ENCODE measurements at regions not wholly inside any gene's neighbourhood (a gene's known extent, or its start where the extent isn't known, plus 50 kb on each side); places are given as distances from the start of the nearest gene placed in this dataset.

GRCh38 chr10:28986117-28986792 lies 302.6 kb upstream of the LYZL1 start (continued):
- TF ChIP-seq CTCF (IDR thresholded peaks at IDR 0.05 in 2 of 3, conservative IDR thresholded peaks at IDR 0.05 in 1 of 3; ENCODE audit: insufficient read depth in 2 of 3, low read depth in 1 of 3, low read length in 3 of 3) (no peak), ZBTB9 (CRISPR knock-in tag; IDR thresholded peaks at IDR 0.05) (no peak), HDAC8 (tag; IDR thresholded peaks at IDR 0.05) (0 out of 2 replicates have a peak, but pooled peaks have one; percentile 31), ZNF507 (tag; conservative IDR thresholded peaks at IDR 0.05) (no peak), PPARD (CRISPR knock-in tag; IDR thresholded peaks at IDR 0.05) (no peak), SAFB (IDR thresholded peaks at IDR 0.05; ENCODE audit: borderline replicate concordance, low read depth, low read length) (no peak), ZFX (CRISPR knock-in tag; IDR thresholded peaks at IDR 0.05) (no peak), CBX3 (IDR thresholded peaks at IDR 0.05; ENCODE audit: borderline replicate concordance in 1 of 2, low read length in 2 of 2) (no peak), FUS (optimal IDR thresholded peaks at IDR 0.05; ENCODE audit: low read depth, low read length) (no peak), DNMT1 (IDR thresholded peaks at IDR 0.05) (no peak), HCFC1 (IDR thresholded peaks at IDR 0.05; ENCODE audit: low read depth, low read length) (no peak), MCM5 (IDR thresholded peaks at IDR 0.05; ENCODE audit: low read depth) (no peak), CHD2 (IDR thresholded peaks at IDR 0.05; ENCODE audit: low read depth, low read length) (no peak), CCNT2 (IDR thresholded peaks at IDR 0.05; ENCODE audit: borderline replicate concordance, extremely low read depth, insufficient read length, low read depth, low read length) (no peak), RCOR1 (IDR thresholded peaks at IDR 0.05; ENCODE audit: borderline replicate concordance in 1 of 2, low read depth in 2 of 2, low read length in 2 of 2) (peak in 1 of 2 experiments; percentile 53; a peak in 1 of 4 replicates)
- TF ChIP-seq, protein P1, sequence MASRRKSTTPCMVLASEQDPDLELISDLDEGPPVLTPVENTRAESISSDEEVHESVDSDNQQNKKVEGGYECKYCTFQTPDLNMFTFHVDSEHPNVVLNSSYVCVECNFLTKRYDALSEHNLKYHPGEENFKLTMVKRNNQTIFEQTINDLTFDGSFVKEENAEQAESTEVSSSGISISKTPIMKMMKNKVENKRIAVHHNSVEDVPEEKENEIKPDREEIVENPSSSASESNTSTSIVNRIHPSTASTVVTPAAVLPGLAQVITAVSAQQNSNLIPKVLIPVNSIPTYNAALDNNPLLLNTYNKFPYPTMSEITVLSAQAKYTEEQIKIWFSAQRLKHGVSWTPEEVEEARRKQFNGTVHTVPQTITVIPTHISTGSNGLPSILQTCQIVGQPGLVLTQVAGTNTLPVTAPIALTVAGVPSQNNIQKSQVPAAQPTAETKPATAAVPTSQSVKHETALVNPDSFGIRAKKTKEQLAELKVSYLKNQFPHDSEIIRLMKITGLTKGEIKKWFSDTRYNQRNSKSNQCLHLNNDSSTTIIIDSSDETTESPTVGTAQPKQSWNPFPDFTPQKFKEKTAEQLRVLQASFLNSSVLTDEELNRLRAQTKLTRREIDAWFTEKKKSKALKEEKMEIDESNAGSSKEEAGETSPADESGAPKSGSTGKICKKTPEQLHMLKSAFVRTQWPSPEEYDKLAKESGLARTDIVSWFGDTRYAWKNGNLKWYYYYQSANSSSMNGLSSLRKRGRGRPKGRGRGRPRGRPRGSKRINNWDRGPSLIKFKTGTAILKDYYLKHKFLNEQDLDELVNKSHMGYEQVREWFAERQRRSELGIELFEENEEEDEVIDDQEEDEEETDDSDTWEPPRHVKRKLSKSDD (conservative IDR thresholded peaks at IDR 0.05; ENCODE audit: low read length), result no peak
- TF ChIP-seq, protein P2, sequence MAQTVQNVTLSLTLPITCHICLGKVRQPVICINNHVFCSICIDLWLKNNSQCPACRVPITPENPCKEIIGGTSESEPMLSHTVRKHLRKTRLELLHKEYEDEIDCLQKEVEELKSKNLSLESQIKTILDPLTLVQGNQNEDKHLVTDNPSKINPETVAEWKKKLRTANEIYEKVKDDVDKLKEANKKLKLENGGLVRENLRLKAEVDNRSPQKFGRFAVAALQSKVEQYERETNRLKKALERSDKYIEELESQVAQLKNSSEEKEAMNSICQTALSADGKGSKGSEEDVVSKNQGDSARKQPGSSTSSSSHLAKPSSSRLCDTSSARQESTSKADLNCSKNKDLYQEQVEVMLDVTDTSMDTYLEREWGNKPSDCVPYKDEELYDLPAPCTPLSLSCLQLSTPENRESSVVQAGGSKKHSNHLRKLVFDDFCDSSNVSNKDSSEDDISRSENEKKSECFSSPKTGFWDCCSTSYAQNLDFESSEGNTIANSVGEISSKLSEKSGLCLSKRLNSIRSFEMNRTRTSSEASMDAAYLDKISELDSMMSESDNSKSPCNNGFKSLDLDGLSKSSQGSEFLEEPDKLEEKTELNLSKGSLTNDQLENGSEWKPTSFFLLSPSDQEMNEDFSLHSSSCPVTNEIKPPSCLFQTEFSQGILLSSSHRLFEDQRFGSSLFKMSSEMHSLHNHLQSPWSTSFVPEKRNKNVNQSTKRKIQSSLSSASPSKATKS (CRISPR knock-in tag; IDR thresholded peaks at IDR 0.05), result no peak
